Heart right ventricle (tissue), 16 donors: ENCODE measurements at regions not wholly inside any gene's neighbourhood (a gene's known extent, or its start where the extent isn't known, plus 50 kb on each side); places are given as distances from the start of the nearest gene placed in this dataset.
A peak's percentile ranks its signal among the peaks of the same experiment; 100 is the strongest.

ENCODE experiments used
- ATAC-seq, 8 donors: fragments of 200-7000 bp; cut with Tn5 transposase; one replicate each; pipeline ENCODE4 v1.9.1; 2020; ENCODE audit warnings: mild to moderate bottlenecking in 8 of 8, moderate library complexity in 8 of 8, moderate number of reproducible peaks in 1 of 8
- DNase-seq, 2 donors: peaks; one replicate each; pipeline ENCODE4 v3.0.0-alpha.2; 2020
- H3K27ac ChIP-seq, 10 donors: fragments of 200-600 bp; sonication (generic) in 2 of 10; one replicate each; pipeline versions ENCODE4 v1.5.0 to v1.8.0; 2020 to 2022; ENCODE audit warnings: mild to moderate bottlenecking in 3 of 10
- H3K27me3 ChIP-seq, 7 donors: fragments of 200-600 bp; one replicate each; pipeline ENCODE4 v1.8.0; 2021 to 2022; ENCODE audit warnings: mild to moderate bottlenecking in 2 of 7
- H3K36me3 ChIP-seq, 9 donors: fragments of 200-600 bp; sonication (generic) in 1 of 9; one replicate each; pipeline versions ENCODE4 v1.5.0 to v1.8.0; 2020 to 2022; ENCODE audit warnings: mild to moderate bottlenecking in 2 of 9
- H3K4me1 ChIP-seq, 9 donors: fragments of 200-600 bp; sonication (generic) in 1 of 9; one replicate each; pipeline versions ENCODE4 v1.5.0 to v1.8.0; 2020 to 2022; ENCODE audit warnings: mild to moderate bottlenecking in 4 of 9
- H3K4me3 ChIP-seq, 10 donors: fragments of 200-600 bp; sonication (generic) in 2 of 10; one replicate each; pipeline versions ENCODE4 v1.5.0 to v1.8.0; 2020 to 2022; ENCODE audit warnings: mild to moderate bottlenecking in 7 of 10, moderate library complexity in 2 of 10
- H3K9me3 ChIP-seq, 11 donors: fragments of 200-600 bp in 10 of 11; sonication (generic) in 2 of 11; one replicate each; pipeline versions ENCODE4 v1.5.0 to v1.8.0; 2013 to 2022; ENCODE audit warnings: mild to moderate bottlenecking in 2 of 11, control low read depth in 1 of 11, moderate library complexity in 1 of 11
- WGBS, 2 donors: extraction: QIAGEN DNeasy Blood & Tissue Kit; methylation state at CpG; one replicate each; pipeline ENCODE4 v1.1.7; 2013; ENCODE audit warnings: inconsistent platforms in 1 of 2; 5-methylcytosine and 5-hydroxymethylcytosine counted together
- intact Hi-C, 10 donors: fragments of 100-400 bp; cut with DNase I; formaldehyde crosslinking; loops; one replicate each; pipeline versions ENCODE4 v1.11.1 to v1.14.2; 2022
- TF ChIP-seq, protein P1 (sequence below), 9 donors: fragments of 200-600 bp; sonication (generic) in 2 of 9; IDR thresholded peaks; one replicate each; pipeline versions ENCODE4 v1.5.0 to v1.8.0; 2021 to 2022; ENCODE audit warnings: antibody characterized with exemption in 9 of 9, mild to moderate bottlenecking in 5 of 9, moderate library complexity in 1 of 9
- donor health status: Arrhythmogenic right ventricular cardiomyopathy.
- donor health status: ischemic (EF 13 %, LVEDD 7.1; RV severe dilation, severe dysfunction).
- donor health status: healthy with polysubstance abuse.
- donor health status: DM: no; HTN: yes; CAD: no.
- donor health status: DM: no; HTN: no; CAD: no.
- donor health status: ischemic (EF 25% LVEDD 6.9; RV normal size, moderate dysfunction).
- donor health status: ischemic (EF 25% LVEDD 5.7; RV mildly dilated, moderate dysfunction).
- donor health status: healthy.
- donor health status: DM: yes; HTN: yes; CAD: no.
- donor health status: Ischemic cardiomyopathy.
- donor health status: ischemic (EF 35%, LVEDD 5.7; RV mildly dilated, moderate dysfunction).
- donor health status: nonischemic (EF 11% LVEDD 7.7; RV severe dilation, severe dysfunction).
- donor health status: DM: yes; HTN: yes; CAD: no.
- donor health status: PGD.
- donor health status: ischemic (EF 29% LVEDD 5.4; RV normal size, mild dysfunction).
- donor health status: nonischemic (EF 23%, LVEDD 6.1; RV moderate dilation, normal function).

DNA sequence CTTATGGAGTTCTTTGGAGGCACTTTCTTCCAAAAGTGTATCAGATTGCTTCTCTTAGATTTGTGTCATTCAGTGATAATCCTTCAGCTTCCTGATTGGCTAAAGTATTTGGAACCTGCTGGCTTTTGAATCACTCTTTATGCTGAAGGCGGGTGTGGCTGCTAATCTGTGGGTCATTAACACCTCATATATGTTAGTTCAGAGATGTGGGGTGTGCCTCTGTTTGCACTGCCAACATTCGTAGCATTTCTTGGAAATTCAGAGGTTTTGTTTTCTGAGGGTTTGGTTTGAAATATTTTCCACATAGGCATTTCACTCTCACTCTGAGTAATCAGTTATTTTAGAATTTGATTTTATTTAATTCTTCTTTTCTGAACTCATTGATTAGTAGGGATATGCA lies 1604.4 kb upstream of the ACVR2A start:
- 70 to 74% methylated on average over 2 of the region's 2 CpGs for WGBS, 2 donors
- intact Hi-C loops = no loop called here
- no peaks in the 10 kb centered on the region for H3K36me3 ChIP-seq
- TF ChIP-seq, protein P1, sequence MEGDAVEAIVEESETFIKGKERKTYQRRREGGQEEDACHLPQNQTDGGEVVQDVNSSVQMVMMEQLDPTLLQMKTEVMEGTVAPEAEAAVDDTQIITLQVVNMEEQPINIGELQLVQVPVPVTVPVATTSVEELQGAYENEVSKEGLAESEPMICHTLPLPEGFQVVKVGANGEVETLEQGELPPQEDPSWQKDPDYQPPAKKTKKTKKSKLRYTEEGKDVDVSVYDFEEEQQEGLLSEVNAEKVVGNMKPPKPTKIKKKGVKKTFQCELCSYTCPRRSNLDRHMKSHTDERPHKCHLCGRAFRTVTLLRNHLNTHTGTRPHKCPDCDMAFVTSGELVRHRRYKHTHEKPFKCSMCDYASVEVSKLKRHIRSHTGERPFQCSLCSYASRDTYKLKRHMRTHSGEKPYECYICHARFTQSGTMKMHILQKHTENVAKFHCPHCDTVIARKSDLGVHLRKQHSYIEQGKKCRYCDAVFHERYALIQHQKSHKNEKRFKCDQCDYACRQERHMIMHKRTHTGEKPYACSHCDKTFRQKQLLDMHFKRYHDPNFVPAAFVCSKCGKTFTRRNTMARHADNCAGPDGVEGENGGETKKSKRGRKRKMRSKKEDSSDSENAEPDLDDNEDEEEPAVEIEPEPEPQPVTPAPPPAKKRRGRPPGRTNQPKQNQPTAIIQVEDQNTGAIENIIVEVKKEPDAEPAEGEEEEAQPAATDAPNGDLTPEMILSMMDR (IDR thresholded peaks at IDR 0.05) = no peak
- H3K27ac ChIP-seq = peak overlapping the region in 1 of 10 donors; percentile 19
- no peak overlapping the region for H3K4me3 ChIP-seq
- H3K27me3 ChIP-seq = no peaks in the 10 kb centered on the region
- ATAC-seq (no peak), DNase-seq (no peak)
- H3K4me1 ChIP-seq = no peaks in the 10 kb centered on the region
- H3K9me3 ChIP-seq = no peaks in the 10 kb centered on the region

DNA sequence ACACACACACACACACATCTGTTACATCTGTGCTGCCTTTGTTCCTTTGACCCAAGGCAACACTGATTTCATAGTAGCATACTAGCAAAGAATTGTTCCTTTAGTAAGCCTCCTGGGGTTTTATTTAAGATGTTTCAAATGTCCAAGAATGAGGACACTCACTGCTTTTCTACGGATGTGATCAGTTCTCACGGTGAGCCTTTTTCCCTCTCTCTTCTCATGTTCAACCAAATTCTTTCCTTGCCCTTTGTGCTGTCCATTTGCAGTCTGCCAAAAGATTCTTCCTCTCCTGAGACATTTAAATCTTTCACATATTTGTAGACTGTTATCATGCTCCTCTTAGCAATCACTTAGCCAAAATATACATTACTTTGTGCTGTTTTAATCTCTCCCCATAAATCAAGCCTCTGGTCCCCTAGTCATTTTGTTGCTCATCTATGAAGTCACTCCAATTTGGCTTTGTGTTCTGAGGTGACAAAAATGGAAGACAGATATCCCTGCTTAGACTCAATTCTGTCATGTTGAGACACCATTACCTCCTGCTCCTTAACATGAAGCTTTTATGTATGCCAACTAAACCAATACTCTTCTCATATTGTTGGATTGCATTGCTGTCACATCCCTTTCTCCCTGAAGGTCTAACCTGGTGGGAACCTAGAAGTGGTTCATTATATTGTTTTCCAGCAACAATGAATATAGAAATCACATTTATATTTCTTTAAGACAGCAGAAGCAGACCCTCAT lies 1605.3 kb upstream of the ACVR2A start:
- Histone ChIP-seq H3K27ac (peak overlapping the region in 4 of 10 donors; percentile 9 to 39 (median 18)), H3K27me3 (no peaks in the 10 kb centered on the region), H3K36me3 (no peaks in the 10 kb centered on the region), H3K4me3 (no peak overlapping the region), H3K9me3 (no peaks in the 10 kb centered on the region), H3K4me1 (no peaks in the 10 kb centered on the region)
- intact Hi-C loops = no loop called here
- peak in 6 of 8 donors; percentile 31 to 73 (median 56) for ATAC-seq
- TF ChIP-seq, protein P1 (IDR thresholded peaks at IDR 0.05) = no peak
- WGBS, 2 donors = 49 to 58% methylated on average over 2 of the region's 2 CpGs
- DNase-seq = no peak

DNA sequence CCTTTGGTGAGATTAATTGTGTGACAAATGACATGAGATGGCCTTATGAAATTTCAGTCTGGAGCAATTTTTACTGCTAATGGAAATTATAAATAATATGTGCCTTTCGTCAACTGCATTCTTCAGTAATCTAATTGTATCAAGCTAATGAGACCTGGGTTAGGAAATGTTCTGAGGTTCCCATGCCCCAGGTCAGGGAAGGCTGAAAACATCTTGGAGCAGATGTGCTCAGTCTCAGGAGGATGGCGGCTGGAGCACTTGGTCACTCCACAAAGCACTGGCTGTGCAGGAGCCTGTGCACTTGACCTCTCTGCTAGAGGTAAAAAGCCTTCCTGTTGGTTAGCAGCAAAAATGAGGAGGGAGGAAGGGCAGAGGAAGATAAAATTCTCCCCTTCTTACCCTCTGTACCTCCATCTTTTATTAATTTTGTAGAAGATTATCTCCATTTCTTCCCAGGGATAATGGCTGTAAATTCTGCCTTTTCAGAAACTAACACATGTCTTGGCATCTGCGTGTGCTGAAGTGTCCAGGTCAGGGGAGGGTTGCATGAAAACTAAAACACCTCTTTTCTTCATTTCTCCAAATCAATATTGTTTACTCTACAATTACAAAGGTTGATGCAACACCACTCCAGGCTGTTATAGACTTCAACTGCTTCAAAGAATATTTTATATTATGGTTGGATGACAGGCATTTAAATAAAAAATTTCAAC lies 1606.4 kb upstream of the ACVR2A start:
- intact Hi-C loops = no loop called here
- no peak overlapping the region for H3K4me3 ChIP-seq
- no peaks in the 10 kb centered on the region for H3K4me1 ChIP-seq
- peak overlapping the region in 4 of 10 donors; percentile 23 to 46 (median 38) for H3K27ac ChIP-seq
- DNase-seq = peak; percentile 10 to 15
- WGBS, 2 donors = 78 to 94% methylated on average over 3 of the region's 3 CpGs
- TF ChIP-seq, protein P1 (IDR thresholded peaks at IDR 0.05) = no peak
- ATAC-seq = peak in 4 of 8 donors; percentile 41 to 65 (median 56)
- no peaks in the 10 kb centered on the region for H3K36me3 ChIP-seq
- no peaks in the 10 kb centered on the region for H3K9me3 ChIP-seq
- no peaks in the 10 kb centered on the region for H3K27me3 ChIP-seq

DNA sequence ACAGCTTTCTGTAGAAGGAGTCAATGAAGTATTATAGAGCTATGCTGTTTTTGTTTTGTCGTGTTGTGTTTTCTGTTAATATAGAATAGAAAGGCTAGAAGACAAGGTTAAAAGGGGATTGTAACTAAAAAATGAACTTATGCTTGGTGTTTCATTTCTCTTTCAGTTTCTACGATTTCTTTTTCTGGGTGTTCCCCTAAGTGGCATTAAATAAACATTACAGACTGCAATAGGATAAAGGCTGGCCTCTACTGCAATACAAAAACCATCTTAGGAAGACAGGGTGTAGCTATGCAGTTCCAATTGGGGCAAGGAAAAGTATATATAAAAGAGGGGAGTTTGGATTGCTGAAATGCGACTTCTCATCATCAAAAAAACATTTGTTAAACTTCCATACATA lies 1609.7 kb upstream of the ACVR2A start:
- WGBS, 2 donors = 79 to 83% methylated on average over 3 of the region's 3 CpGs
- TF ChIP-seq, protein P1 (IDR thresholded peaks at IDR 0.05) = no peak
- DNase-seq (no peak), ATAC-seq (no peak)
- intact Hi-C loops = no loop called here
- Histone ChIP-seq H3K27me3 (no peaks in the 10 kb centered on the region), H3K27ac (no peak overlapping the region), H3K4me3 (no peak overlapping the region), H3K9me3 (no peaks in the 10 kb centered on the region), H3K36me3 (no peaks in the 10 kb centered on the region), H3K4me1 (no peaks in the 10 kb centered on the region)
